Bronchial epithelial cell (primary cell): ENCODE measurements at regions not wholly inside any gene's neighbourhood (a gene's known extent, or its start where the extent isn't known, plus 50 kb on each side); places are given as distances from the start of the nearest gene placed in this dataset.
"Not testable (repeated sequence)": the region's sequence is repeated elsewhere in the genome, so short reads cannot be mapped to it uniquely, and the experiment has no call there.

ENCODE experiments used
- DNase-seq: peaks from one replicate; pipeline ENCODE4 v3.0.0-alpha.2; 2010; ENCODE audit warnings: low read depth
- FAIRE-seq: peaks from 2 replicates; lab custom pipeline; 2011; peaks lifted over from hg19 to GRCh38; lab: Jason Lieb, UNC
- H3K27me3 ChIP-seq: 2 replicates; pipeline ENCODE4 v1.5.1; 2011; ENCODE audit warnings: low read length; ENCODE audit not compliant: control insufficient read depth, insufficient read depth
- H3K36me3 ChIP-seq: 2 replicates; pipeline ENCODE4 v1.5.1; 2011; ENCODE audit warnings: low read length; ENCODE audit not compliant: control insufficient read depth, insufficient read depth
- H3K4me3 ChIP-seq: 2 replicates; pipeline ENCODE4 v1.5.1; 2011; ENCODE audit warnings: mild to moderate bottlenecking, low read depth, low read length, control low read depth
- CTCF ChIP-seq: IDR thresholded peaks from 2 replicates; pipeline ENCODE4 v1.5.1; 2011; ENCODE audit warnings: mild to moderate bottlenecking, moderate library complexity, low read length, control low read depth, inconsistent platforms; ENCODE audit not compliant: insufficient read depth, severe bottlenecking

DNA sequence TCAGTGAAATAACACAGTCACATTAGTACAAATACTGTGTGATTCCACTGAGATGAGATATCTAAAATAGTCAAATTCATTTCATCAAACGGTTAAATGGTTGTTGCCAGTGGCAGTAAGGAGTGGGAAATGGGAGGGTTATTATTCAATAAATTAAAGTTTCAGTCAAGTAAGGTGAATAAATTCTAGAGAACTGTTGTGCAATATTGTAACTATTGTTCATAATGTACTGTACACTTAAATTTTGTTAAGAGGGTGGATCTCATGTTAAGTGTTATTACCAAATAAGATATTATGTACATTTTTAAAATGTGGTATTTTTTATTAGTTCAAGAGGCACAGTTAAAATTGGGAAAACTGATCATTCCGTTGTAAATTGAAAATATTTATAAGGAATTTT is 463.3 kb upstream of the BRINP3 start:
- TF ChIP-seq CTCF = no peak
- no peak for FAIRE-seq
- no peaks in the 10 kb centered on the region for H3K36me3 ChIP-seq
- no peaks in the 10 kb centered on the region for H3K27me3 ChIP-seq
- no peak overlapping the region for H3K4me3 ChIP-seq
- no peak for DNase-seq

DNA sequence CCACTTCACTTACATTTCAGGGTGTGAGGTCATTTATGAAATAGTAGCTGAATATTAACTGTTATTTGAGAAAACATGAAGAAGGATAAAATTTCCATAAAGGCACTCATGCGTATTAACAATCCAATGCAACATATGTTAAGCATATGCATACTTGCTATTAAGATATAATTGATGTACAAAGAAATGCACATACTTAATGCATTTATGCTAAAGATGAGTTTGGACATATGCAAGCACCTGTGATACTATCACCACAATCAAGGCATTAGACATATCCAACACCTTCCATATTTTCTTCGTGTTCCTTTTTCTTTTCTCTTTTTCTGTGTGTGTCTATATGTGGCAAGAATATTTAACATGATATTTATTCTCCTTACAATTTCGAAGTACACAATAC is 464.8 kb upstream of the BRINP3 start:
- FAIRE-seq (no peak), DNase-seq (no peak)
- H3K36me3 ChIP-seq = no peaks in the 10 kb centered on the region
- H3K27me3 ChIP-seq = no peaks in the 10 kb centered on the region
- no peak overlapping the region for H3K4me3 ChIP-seq
- TF ChIP-seq CTCF = no peak

- H3K4me3 ChIP-seq, H3K27me3 ChIP-seq, DNase-seq, H3K36me3 ChIP-seq, FAIRE-seq: not testable (repeated sequence)
Measured at GRCh38 chr1:190943722-190944121, 466.1 kb upstream of the BRINP3 start.

DNA sequence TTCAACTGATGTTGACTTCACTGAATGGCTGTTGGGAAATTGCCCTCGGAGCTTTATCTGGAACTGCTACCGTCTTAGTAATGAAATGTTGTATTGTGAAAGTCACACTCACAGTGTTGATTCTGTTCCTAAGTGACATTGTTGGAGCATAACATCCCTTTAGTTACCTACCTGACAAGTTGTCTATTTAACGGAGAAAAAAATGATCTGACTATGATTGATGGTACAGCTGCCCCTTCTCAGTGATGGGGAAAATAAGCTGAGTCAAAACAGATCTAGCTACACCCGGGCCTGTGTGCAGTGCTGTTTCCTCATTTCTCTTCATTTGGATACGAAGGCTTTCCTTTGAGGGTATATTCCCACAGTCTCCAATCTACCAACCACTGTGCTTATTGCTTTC is 472.3 kb upstream of the BRINP3 start:
- FAIRE-seq = no peak
- DNase-seq = no peak
- no peaks in the 10 kb centered on the region for H3K27me3 ChIP-seq
- no peak overlapping the region for H3K4me3 ChIP-seq
- H3K36me3 ChIP-seq = no peaks in the 10 kb centered on the region
- no peak for TF ChIP-seq CTCF

DNA sequence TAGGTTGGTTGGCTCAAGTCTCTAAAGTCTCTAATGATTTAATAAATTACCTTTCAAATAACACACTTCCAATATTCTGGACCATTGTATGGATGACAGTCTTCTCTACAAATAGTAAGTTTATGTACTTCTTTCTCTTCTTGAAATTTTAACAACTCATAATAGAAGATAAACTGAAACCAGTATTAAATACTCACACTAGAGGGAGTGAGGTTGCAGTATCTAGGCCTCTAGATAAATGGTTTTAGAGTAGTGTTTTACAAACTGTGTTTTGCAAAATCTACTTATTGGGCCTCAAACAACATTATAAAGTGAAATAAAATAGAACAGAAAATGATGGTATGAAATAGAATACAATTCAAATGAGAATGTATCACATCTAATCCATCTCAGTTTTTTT is 479.9 kb upstream of the BRINP3 start:
- Histone ChIP-seq H3K4me3 (no peak overlapping the region), H3K27me3 (no peaks in the 10 kb centered on the region), H3K36me3 (no peaks in the 10 kb centered on the region)
- FAIRE-seq (no peak), DNase-seq (no peak)
- no peak for TF ChIP-seq CTCF

DNA sequence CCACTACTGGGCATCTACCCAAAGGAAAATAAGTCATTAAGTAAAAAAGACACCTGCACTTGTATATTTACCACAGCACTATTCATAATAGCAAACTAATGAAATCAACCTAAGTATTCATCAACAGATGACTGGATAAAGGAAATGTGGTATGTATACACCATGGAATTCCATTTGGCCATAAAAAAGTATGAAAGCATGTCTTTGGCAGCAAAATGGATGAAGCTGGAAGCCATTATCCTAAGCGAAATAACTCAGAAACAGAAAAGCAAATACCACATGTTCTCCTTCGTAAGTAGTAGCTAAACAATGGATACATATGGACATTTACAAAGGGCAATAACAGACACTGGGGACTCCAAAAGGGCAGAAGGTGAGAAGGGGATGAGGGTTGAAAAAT is 485.7 kb upstream of the BRINP3 start:
- no peak overlapping the region for H3K4me3 ChIP-seq
- DNase-seq = no peak
- no peaks in the 10 kb centered on the region for H3K27me3 ChIP-seq
- no peak for TF ChIP-seq CTCF
- no peaks in the 10 kb centered on the region for H3K36me3 ChIP-seq
- FAIRE-seq = no peak
